ENCODE measurements at regions not wholly inside any gene's neighbourhood (a gene's known extent, or its start where the extent isn't known, plus 50 kb on each side); places are given as distances from the start of the nearest gene placed in this dataset.

DNA sequence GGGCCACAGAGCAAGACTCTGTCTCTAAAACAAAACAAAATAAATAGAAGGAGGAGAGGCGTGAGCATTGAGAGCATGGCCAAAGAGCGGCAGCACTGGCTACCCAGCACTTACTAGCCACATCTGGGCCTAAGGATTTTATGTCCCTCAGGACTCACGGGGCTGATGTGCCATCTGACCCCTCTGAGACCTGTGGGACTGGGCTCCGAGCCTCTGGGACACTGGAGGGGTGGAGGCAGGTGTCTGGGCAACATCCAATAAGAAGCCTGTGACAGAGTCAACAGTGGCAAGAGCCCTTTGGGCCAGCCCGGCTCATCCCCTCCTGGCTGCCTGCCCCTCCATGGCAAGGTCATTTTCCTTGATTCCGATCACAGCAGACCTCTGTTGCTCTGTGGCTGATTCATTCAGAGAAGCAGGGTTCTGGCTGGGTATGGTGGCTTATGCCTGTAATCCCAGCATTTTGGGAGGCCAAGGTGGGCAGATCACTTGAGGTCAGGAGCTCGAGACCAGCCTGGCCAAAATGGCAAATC, 60.7 kb downstream of the RRM2 start:
- no peak for FAIRE-seq
- DNase-seq (ENCODE audit: low spot score in 2 of 2), result no peak

DNA sequence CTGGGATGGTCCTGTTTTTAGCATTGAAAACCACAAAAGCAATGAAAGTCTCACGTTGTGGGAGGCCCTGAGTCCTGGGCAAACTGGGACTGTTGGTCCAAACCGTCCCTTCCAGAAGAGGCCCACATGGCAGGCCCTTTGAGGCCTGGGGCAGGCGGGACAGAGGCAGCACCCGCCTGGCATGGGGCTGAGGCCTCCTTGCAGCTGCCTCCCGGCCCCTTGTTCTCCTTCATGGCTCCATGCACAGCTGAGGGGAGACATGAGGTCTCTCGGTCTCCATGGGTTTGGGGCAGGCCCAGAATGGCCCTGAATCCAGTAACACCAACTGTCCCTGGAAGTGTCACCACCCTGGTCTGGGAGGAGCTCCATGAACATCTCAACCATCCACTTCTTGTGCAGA, 61.9 kb downstream of the RRM2 start:
- FAIRE-seq (no peak), DNase-seq (ENCODE audit: low spot score in 2 of 2) (no peak)

DNA sequence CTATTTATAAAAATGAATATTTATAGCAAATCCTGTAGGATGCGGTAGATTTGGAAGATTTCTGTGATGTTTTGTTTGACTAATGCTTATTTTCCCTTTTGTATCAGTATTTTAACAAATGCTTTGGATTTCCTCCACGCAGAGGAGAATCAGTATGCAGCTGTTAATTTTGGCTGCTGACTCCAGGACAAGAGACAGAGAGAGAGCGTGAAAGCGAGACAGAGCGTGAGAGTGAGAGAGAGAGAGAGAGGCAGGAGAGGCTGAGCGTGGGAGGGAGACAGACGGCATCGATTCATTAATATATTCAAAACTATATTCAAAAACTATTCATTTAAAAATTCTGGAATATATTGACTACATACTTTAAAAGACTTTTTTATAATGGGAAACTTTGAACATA, 62.5 kb downstream of the RRM2 start:
- FAIRE-seq (no peak), DNase-seq (ENCODE audit: low spot score in 2 of 2) (peak in 1 of 2 donors; percentile 43)

DNA sequence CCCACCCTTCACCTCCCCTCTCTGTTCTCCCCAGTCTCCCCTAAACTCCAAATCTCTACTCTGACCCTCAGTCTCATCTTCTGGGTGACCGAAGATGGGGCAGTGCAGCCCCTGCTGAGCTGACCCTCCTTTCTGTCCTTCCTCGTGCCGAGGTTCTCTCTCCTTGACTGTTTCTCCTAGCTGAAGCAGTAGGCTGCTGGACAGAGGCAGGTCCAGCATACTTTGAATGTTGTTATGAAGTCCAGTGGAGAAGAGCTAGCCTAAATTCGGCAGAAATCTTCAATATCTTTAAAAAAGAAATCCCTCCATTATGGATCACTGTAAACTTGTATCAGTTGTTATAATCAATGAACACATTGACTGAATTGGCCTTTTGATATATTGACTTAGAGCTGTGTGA, 63.2 kb downstream of the RRM2 start:
- DNase-seq (ENCODE audit: low spot score in 2 of 2) (no peak), FAIRE-seq (no peak)

DNA sequence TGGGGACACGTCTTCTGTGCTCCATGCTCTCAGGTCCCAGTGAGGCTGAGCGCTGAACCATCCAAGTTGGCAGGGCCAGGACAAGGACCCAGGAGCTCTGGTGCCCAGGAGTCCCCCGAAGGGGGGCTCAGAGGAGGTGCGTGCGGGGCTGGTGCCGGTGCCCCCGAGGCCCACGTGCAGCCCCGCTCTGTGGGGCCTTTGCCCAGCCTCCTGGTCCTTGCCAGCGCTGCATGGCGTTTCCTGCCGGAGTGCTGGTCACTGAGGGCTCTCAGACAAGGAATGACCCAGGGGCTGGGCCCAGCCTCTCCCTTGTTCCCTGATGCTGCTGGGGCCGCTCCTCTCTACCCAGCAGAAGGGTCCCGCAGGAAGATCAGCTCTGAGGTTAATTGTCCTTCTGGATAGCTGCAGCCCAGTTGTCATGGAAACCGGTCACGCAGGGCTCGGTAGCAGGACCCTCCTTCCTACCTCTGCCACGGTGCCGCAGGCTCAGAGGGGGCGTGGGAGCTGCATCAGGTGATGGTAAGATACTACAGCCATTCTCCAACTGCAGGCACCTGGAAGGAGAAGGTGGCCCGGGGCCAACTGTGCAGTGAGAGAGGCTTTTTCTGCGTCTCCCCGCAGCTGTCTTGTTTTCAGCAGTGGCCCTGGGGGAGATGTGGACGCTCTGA, 64.5 kb downstream of the RRM2 start:
- no peak for FAIRE-seq
- DNase-seq (ENCODE audit: low spot score in 2 of 2), result no peak

DNA sequence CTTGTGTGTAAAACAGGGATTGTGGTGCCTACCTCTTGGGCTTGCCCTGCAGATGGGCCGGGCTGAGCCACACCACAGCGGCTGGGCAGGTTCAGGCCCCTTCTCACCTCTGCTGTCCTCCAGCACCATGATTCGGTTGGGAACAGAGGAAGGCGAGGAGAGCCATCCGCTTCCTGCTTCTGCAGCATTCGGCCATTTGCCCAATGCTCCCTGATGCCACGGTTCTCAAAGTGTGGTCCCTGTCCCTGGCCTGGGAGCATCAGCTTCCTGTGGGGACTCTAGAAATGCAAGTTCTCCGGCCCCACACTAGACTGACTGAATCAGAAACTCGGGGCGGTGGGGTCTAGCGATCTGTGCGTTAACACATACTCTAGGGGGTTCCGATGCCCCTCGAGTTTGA, 65.1 kb downstream of the RRM2 start:
- DNase-seq (ENCODE audit: low spot score in 2 of 2) (no peak), FAIRE-seq (no peak)

DNA sequence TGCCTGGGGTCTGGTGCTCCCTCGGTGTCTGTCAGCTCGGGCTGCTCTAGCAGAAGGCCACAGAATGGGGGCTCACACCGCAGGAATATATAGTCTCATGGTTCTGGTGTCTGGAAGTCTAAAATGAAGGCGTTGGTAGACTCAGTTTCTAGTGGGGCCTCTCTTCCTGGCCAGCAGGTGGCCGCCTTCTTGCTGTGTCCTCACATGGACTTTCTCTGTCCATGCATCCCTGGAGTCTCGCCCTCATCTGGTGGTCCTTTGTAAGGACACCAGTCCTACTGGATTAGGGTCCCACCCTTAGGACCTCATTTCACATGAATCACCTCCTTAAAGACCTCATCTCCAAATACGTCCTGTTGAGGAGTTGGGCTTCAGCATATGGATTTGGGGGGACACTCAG, 65.7 kb downstream of the RRM2 start:
- no peak for FAIRE-seq
- DNase-seq (ENCODE audit: low spot score in 2 of 2), result no peak

DNA sequence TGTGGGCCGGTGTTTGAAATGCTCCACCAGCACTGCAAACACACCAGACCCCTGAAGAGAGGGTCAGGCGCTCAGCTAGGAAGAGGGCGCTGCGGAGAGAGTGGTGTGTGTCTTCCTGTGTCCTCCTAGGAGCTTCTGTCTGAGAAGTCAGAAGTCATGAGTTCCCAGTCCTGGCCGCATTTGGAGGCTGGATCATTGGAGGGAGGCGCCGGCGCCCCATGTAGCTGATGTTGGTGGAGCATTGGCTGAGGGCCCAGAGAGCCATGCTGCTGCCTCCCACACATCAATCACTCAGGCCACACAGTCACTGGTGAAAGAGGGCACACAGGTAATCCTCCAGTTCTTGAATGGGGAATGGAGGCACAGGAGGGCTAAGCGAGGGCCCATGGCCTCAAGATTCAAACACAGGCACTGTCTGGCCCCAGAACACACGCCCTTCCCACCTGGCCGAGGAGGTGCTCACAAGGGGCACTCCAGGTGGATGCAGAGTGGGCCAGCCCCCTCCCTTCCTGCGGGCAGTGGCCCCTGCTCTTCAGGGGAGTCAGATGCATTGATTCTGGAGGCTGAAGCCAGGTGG, 66.3 kb downstream of the RRM2 start:
- no peak for FAIRE-seq
- no peak for DNase-seq (ENCODE audit: low spot score in 2 of 2)

DNA sequence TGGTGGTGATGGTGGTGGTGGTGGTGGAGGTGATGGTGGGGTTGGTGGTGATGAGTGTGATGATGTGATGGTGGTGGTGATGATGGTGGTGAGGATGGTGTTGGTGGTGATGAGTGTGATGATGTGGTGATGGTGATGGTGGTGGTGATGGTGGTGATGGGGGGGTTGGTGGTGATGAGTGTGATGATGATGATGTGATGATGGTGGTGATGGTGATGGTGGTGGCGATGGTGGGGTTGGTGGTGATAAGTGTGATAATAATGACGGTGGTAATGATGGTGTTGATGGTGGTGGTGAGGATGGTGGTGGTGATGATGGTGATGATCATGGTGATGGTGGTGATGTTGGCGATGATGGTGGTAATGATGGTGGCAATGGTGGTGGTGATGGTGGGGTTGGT, 67.7 kb downstream of the RRM2 start:
- DNase-seq (ENCODE audit: low spot score in 2 of 2), result no peak
- FAIRE-seq, result no peak

DNA sequence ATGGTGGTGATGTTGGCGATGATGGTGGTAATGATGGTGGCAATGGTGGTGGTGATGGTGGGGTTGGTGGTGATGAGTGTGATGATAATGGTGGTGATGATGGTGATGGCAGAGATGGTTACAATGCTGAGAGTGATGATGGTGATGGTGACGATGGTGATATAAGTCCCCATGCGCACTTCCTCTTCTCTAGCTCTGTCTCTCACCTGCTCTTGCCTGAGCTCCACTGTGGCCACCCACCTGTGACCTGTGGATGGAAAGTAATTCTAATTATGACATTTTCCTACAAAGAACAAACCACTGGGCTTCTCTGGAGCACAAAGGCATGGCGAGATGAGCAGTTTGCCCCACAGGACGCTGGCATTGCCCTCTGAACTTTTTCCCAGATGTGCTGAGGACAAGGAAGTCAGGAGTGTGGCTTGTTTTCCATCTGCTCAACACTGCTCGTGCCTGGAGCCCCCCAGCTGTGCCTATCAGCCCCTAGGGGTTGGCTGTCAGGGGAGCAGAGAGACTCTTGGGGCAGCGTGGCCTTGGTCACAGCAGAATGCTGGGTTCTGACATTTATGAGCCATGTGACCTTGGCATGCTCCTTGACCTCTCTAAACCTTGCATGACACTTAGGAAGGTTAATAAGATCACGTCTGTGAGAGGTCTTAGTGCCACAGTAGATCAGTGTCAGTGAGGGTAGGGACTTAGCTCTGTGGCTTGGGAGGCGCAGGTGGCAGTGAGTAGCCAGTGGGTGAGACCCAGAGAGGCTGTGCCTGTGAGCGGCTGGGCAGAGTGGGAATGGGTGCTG, 68.4 kb downstream of the RRM2 start:
- FAIRE-seq (no peak), DNase-seq (ENCODE audit: low spot score in 2 of 2) (no peak)

DNA sequence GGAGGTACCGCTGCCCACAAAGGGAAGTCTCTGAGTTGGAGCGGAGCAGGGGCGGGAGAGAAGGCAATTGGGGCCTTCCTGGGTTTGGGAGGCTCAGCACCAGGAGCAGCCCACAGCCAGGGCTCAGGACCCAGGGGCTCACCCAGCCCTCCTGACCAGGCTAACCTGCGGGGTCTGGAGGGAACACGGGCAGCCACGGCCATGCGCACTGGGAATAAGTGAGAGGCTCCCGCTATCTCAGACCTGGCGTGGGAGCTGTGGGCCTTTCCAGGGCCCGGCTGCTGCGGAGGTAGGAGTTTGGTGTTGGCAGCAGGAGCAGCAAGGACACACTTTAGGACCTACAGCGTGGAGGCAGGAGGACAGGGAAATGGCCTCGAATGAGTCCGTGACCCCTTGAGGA, 69.0 kb downstream of the RRM2 start:
- DNase-seq (ENCODE audit: low spot score in 2 of 2), result no peak

DNA sequence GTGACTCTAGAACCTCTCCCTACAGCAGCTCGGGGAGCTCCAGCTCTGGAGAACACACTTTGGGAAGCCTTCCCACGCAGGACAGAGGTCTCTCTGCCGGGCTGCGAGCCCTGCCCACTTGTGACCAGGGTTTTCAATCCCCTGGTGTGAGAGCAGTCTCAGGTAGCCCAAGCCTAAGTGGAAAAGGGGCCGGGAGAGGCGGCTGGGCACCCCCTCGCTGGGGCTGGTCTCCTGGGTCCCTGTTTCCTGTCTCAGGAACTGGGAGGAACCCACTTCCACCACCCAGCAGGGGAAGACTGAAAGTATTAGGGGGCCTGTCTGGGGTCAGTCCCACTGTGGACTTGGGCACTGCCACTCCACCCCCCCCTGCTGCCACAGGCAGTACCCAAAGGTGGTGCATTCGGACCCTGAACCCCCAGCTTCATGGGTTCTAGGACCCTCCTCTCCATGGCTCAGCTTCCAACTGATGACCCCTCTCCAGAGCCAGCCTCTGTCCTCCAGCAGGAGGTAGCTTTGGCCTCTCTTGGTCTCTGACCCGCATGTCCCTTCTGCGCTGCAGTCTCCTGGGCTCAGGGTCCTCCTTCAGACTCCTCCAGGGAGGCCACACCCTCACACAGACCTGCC, 70.0 kb downstream of the RRM2 start:
- no peak for FAIRE-seq

More for the DNA sequence above, 69.0 kb downstream of the RRM2 start:
- FAIRE-seq, result no peak

DNA sequence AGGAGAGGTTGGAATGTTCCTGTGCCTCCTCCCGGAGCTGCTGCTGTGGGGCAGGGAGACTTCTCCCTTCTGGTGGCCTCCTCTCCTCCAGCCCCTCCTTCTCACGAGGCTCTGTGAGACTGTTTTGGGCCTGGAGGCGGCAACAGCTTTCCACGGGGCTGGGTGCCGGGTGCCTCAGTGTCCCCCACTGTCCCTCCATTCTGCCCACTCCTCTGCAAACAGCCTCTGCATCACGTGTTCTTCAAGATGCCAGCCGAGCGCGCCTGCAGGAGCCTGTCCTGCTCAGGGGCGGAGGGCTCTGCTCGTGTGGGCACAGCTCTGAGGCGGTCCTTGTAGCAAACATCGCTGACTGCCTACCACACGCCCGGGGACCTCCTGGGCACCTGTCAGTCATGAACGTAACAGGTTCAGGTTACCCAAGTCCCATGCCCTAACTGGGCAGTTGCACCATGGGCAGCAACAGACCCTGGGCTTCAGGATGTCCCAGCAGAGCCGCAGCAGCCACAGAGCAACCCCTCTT, 70.8 kb downstream of the RRM2 start:
- DNase-seq (ENCODE audit: low spot score in 2 of 2) (no peak), FAIRE-seq (no peak)

More for the DNA sequence above, 70.0 kb downstream of the RRM2 start:
- no peak for DNase-seq (ENCODE audit: low spot score in 2 of 2)

DNA sequence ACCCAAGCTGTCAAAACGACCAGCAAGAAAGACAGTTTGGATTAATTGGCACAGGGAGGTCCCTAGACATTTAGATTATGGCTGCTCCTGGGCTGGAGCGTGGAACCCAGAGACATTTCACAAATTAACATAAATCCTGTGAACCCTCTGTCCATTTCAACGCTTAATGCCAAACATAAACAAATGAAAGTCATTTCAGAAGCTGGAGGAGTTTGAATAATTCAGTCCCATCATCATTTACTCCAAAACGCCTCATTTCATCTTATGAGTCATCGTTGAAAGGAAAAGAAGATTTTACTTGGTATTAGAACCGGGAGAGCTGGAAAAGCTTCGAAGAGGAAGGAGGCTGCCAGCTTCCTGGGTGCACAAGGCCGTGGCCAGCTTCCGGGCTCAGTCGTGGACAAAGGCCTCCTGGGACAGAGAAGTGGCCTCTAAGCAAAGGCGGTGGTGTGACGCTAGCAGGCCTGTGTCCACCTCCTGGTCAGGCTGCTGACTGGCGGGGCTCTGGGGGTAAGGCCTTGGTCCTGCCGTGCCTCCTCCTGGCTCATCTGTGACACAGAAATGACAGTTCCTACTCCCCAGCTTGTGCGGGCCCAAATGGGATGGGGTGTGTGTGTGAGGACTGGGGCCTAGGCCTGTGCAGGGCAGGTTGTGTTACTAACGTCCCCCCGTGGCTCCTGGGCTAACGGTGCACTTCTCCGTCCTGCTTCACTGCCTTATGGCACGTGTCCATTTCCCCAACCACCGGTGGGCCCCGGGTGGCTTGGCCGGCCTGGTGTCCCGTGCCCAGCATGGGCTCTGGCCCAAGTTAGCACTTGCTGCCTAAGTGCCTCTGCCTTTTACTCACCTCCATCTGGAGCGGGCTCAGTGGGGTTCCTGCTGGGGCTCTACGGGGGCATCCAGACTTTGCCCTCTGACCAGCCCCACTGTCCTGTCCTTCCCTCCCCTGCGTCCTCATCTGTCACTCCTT, 71.6 kb downstream of the RRM2 start:
- DNase-seq (ENCODE audit: low spot score in 2 of 2) (no peak), FAIRE-seq (no peak)

DNA sequence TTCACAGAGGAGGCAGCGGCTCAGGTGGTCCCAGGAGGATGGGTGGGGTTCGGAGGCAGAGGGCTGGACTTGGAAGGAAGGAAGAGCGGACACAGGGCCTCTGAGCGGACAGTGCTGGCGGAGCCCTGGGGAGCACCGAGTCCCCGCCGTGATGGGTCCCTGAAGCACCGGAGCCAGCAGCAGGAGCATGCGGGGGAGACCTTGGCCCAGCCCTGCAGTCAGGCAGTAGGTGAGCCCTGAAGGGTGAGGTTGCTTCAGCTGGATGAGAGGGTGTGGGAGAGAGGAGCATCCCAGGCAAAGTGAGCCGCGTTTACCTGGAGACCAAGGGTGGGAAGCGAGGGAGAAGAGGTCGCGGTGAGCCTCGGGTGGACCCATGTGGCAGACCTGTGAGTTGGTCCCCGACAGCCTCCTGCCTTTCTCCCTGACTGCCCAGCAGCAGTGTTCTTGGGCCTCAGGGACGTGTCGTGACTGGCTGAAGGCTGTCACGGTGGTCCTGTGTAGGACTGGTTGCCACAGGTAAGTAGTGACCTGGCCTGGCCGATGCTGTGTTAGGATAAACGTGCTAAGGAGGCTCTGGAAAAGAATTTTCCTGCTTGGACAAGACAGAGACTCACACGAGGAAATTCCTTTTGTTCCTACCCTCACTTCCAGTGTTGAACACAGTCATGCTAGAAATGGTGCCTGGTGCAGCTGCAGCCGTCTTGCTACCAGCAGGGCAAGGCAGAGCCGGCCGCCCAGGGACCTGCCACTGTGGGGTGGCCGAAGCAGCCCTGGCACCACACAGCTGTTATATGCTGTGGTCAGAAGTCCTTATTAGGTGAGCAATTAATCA, 73.0 kb downstream of the RRM2 start:
- no peak for DNase-seq (ENCODE audit: low spot score in 2 of 2)
- FAIRE-seq, result no peak

DNA sequence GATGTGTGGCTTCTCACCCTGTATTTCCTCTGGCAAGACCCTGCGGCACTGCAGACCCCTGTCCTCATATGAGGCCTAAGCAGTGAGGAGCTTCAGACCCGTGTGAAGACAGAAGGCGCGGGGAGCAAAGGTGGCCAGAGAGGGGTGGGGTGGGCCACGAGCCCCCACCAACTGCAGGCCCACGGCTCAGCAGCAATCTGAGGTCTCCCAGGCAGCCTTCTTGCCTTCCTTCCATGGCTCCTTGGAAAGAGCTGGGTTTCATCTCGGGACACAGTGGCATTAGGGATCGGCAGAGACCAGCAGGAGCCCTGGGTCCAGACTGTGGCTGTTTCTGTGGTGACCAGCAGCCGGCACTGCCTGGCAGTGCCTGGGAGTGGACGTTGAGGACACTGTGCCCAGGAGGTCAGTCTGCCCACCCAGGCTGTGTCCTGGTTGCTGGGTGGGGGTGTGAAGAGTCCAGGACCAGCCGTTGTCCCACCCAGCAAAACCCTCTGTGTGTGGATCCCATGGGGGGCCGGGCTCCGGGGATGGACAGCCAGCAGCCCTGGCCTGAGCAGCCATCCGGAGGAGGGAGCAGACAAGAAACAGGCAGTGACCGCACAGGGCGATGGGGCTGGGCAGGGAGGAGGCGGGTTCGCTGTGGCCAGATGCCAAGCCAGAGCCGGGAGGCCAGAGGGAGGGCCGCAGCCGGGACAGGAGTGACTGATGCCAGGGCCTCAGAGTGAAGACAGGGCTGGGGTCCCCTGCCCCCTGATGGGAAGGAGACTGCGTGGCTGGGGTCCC, 73.8 kb downstream of the RRM2 start:
- FAIRE-seq (no peak), DNase-seq (ENCODE audit: low spot score in 2 of 2) (no peak)

DNA sequence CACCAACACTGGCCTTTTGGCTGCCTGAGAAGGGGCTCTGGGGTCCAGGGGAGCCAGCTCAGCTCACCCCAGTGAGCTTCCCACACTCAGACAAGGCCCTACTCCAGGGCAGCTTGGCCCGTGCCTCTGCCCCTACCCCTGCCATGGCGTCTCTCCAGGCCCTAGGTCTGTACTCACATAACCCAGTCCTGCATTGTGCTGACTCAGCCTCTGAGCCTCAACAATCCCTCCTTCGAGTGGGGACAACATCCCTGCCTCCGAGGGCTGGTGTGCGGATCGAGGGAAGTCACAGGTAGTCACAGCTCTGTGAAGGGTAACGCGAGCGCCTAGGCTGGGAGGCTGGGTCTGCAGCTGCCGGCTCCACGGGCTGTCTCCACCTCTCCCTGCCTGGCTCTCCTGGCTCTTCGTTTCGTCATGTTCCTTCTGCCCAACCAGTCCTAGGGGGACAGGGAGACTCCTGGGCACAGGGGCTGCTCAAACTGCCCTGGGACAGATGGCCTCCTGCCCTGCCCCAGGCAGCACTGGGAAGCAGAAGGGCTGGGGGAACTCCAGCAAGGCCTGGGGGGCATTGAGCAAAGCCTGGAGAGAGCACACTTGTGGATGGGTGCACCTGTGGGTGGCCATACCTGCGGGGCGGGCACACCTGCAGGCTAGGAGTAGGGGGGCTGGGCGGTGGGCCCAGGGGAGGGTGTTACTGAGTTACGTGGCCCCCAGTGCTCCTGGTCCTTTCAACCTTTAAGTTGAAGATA, 74.6 kb downstream of the RRM2 start:
- DNase-seq (ENCODE audit: low spot score in 2 of 2) (no peak), FAIRE-seq (no peak)

Data from frontal cortex (tissue), 3 donors.